HepG2 (cell line): ENCODE measurements at regions not wholly inside any gene's neighbourhood (a gene's known extent, or its start where the extent isn't known, plus 50 kb on each side); places are given as distances from the start of the nearest gene placed in this dataset.

Experiments used
- ATAC-seq: fragments of 200-7000 bp; cut with Tn5 transposase; 3 replicates; pipeline ENCODE4 v1.9.1; 2020; ENCODE audit warnings: mild to moderate bottlenecking, moderate library complexity
- BruUV-seq: library from RNA; stranded (reverse); fragments of 400-500 nt; replicated peaks from 2 replicates; lab custom pipeline; 2021; lab: Mats Ljungman, UMichigan
- CTCF ChIA-PET: fragments of 300-600 bp; formaldehyde crosslinking; extraction: SDS; loops from one replicate; lab custom pipeline; 2021; ENCODE audit warnings: low total read pairs, inconsistent platforms, low intra/inter-chr PET ratio; lab: Yijun Ruan, JAX
- POLR2A ChIA-PET: fragments of 350-600 bp; sonication (Branson Sonifier 250); formaldehyde crosslinking; loops from one replicate; lab custom pipeline; 2020; ENCODE audit warnings: antibody characterized with exemption, inconsistent platforms; lab: Yijun Ruan, JAX
- DNase-seq: peaks from one replicate; pipeline ENCODE4 v3.0.0-alpha.2; 2015; ENCODE audit warnings: low spot score
- FAIRE-seq: peaks from 3 replicates; lab custom pipeline; 2011; peaks lifted over from hg19 to GRCh38; lab: Jason Lieb, UNC
- H2AFZ ChIP-seq: one replicate; pipeline ENCODE4 v1.6.1; 2011; ENCODE audit warnings: low read length, inconsistent platforms
- H3K27ac ChIP-seq: fragments of 300-600 bp; 3 replicates; pipeline ENCODE4 v1.8.0; 2011; ENCODE audit warnings: mixed run types, mild to moderate bottlenecking, mixed read lengths, low read length, inconsistent platforms; ENCODE audit not compliant: insufficient read depth; ENCODE audit errors: extremely low read length
- H3K27me3 ChIP-seq, 2 experiments: fragments of 200-600 bp in 1 of 2; 2 replicates in 1 of 2; 3 replicates in 1 of 2; pipeline versions ENCODE4 v1.6.0 to v1.8.0; 2011; ENCODE audit warnings: low read length in 2 of 2, mild to moderate bottlenecking in 2 of 2, moderate library complexity in 2 of 2, inconsistent platforms in 1 of 2; ENCODE audit not compliant: insufficient read depth in 2 of 2, control insufficient read depth in 1 of 2
- H3K36me3 ChIP-seq, 2 experiments: fragments of 200-600 bp in 1 of 2; replicated peaks in 1 of 2; 2 replicates in 1 of 2; 3 replicates in 1 of 2; pipeline versions ENCODE4 v1.5.1 to v1.8.0; 2011; ENCODE audit warnings: low read length in 2 of 2, inconsistent platforms in 1 of 2; ENCODE audit not compliant: insufficient read depth in 2 of 2, control insufficient read depth in 1 of 2
- H3K4me1 ChIP-seq: 2 replicates; pipeline ENCODE4 v1.5.1; 2012; ENCODE audit warnings: low read length, inconsistent platforms; ENCODE audit not compliant: insufficient read depth
- H3K4me2 ChIP-seq: 2 replicates; pipeline ENCODE4 v1.6.0; 2011; ENCODE audit warnings: low read depth, low read length, inconsistent platforms
- H3K4me3 ChIP-seq, 3 experiments: fragments of 200-600 bp in 1 of 3; sonication (generic), shearing (Covaris generic) in 1 of 3; replicated peaks in 1 of 3; 2 replicates each; pipeline ENCODE4 v1.5.1; 2011 to 2016; ENCODE audit warnings: low read length in 3 of 3, inconsistent platforms in 2 of 3, low read depth in 2 of 3, mild to moderate bottlenecking in 2 of 3, control low read depth in 1 of 3, mixed read lengths in 1 of 3; ENCODE audit not compliant: insufficient read depth in 1 of 3
- H3K79me2 ChIP-seq: one replicate; pipeline ENCODE4 v1.6.1; 2011; ENCODE audit warnings: low read length, inconsistent platforms; ENCODE audit not compliant: insufficient read depth
- H3K9ac ChIP-seq: 2 replicates; pipeline ENCODE4 v1.6.0; 2011; ENCODE audit warnings: mild to moderate bottlenecking, low read depth, low read length, inconsistent platforms; ENCODE audit not compliant: insufficient read depth
- H3K9me3 ChIP-seq: 2 replicates; pipeline ENCODE4 v1.5.1; 2012; ENCODE audit warnings: mild to moderate bottlenecking, low read length
- H4K20me1 ChIP-seq: 2 replicates; pipeline ENCODE4 v1.6.0; 2011; ENCODE audit warnings: inconsistent platforms, mild to moderate bottlenecking, low read length, moderate library complexity; ENCODE audit not compliant: insufficient read depth
- DNMT1 ChIP-seq: sonication (generic); formaldehyde crosslinking; IDR thresholded peaks from 2 replicates; pipeline ENCODE4 v1.5.1; 2020; ENCODE audit warnings: mild to moderate bottlenecking, missing genetic modification reagents
- EHMT2 ChIP-seq: fragments of 200-600 bp; sonication (generic); IDR thresholded peaks from 2 replicates; pipeline ENCODE4 v1.7.0; 2017; ENCODE audit warnings: antibody characterized with exemption, low read depth, low read length, borderline replicate concordance
- FOXM1 ChIP-seq: sonication (generic); formaldehyde crosslinking; IDR thresholded peaks from 2 replicates; pipeline ENCODE4 v1.5.0; 2020; ENCODE audit warnings: missing genetic modification reagents
- HES4 ChIP-seq: sonication (generic); formaldehyde crosslinking; IDR thresholded peaks from 2 replicates; pipeline ENCODE4 v1.9.0; 2021; ENCODE audit warnings: mild to moderate bottlenecking, missing genetic modification reagents, borderline replicate concordance
- HOMEZ ChIP-seq: IDR thresholded peaks from 2 replicates; pipeline ENCODE4 v1.6.1; 2016; ENCODE audit warnings: low read depth
- KDM6A ChIP-seq: IDR thresholded peaks from 2 replicates; pipeline ENCODE4 v1.6.1; 2016; ENCODE audit warnings: low read depth
- NR3C1 ChIP-seq: sonication (generic); formaldehyde crosslinking; IDR thresholded peaks from 2 replicates; pipeline ENCODE4 v1.4.0; 2020; ENCODE audit warnings: missing genetic modification reagents
- RFX5 ChIP-seq: IDR thresholded peaks from 2 replicates; pipeline ENCODE4 v1.6.1; 2011; ENCODE audit warnings: low read depth, low read length, improper control_type of control experiment
- TFAP4 ChIP-seq: sonication (generic); IDR thresholded peaks from 2 replicates; pipeline ENCODE4 v1.6.1; 2016; ENCODE audit warnings: low read depth, borderline replicate concordance
- TMF1 ChIP-seq: sonication (generic); formaldehyde crosslinking; IDR thresholded peaks from 2 replicates; pipeline ENCODE4 v1.8.1; 2022; ENCODE audit warnings: low read depth, missing genetic modification reagents
- ZNF18 ChIP-seq: sonication (generic); formaldehyde crosslinking; IDR thresholded peaks from 2 replicates; pipeline ENCODE4 v1.8.0; 2022; ENCODE audit warnings: mild to moderate bottlenecking, missing genetic modification reagents; ENCODE audit not compliant: insufficient replicate concordance
- ZNF430 ChIP-seq: sonication (generic); formaldehyde crosslinking; IDR thresholded peaks from 2 replicates; pipeline ENCODE4 v1.9.0; 2021; ENCODE audit warnings: mild to moderate bottlenecking, missing genetic modification reagents
- ZNF564 ChIP-seq: sonication (generic); formaldehyde crosslinking; IDR thresholded peaks from 2 replicates; pipeline ENCODE4 v1.8.1; 2023; ENCODE audit warnings: mild to moderate bottlenecking, missing genetic modification reagents
- WGBS: methylation state at CpG from one replicate; pipeline ENCODE4 v1.1.6; 2017; ENCODE audit warnings: low lambda C conversion rate; 5-methylcytosine and 5-hydroxymethylcytosine counted together
- in situ Hi-C: cut with HindIII; loops from 2 replicates; pipeline ENCODE4 v1.10.0; 2017; ENCODE audit warnings: low pct_unique_long_range_greater_than_20kb; ENCODE audit not compliant: extremely low pct_ligation_motif_present
- intact Hi-C: fragments of 100-400 bp; cut with micrococcal nuclease; formaldehyde crosslinking; loops from one replicate; pipeline ENCODE4 v1.10.0; 2022; ENCODE audit not compliant: unreplicated experiment
- TF ChIP-seq, protein P1 (sequence below): sonication (generic); formaldehyde crosslinking; IDR thresholded peaks from 2 replicates; pipeline ENCODE4 v1.4.0; 2020; ENCODE audit warnings: mild to moderate bottlenecking, missing genetic modification reagents
- TF ChIP-seq, protein P2 (sequence below): IDR thresholded peaks from 2 replicates; pipeline ENCODE4 v1.6.1; 2016; ENCODE audit warnings: mild to moderate bottlenecking, missing biosample characterization, missing genetic modification reagents
- TF ChIP-seq, protein P3 (sequence below): fragments of 450-650 bp; IDR thresholded peaks from 2 replicates; pipeline ENCODE4 v1.6.1; 2017

DNA sequence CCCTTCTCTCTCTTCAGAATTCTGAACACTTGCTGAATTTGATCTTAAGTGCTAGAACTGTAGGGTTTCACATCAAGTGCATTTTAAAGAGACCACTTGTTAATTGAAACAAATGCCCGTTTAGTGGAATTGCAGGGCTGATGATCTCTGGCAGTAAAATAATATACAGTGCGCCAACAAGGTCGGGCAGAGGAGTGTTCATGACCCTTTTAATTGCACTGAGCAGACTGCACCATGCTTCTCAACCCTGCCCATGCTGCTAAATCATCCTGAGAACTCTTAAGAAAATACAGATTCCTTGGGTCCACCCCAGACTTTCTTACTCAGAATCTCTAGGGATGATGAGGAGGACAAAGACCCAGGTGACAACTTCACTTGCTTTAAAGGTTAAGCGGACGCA is 73.5 kb downstream of the SC5D start (continued):
- TF ChIP-seq, protein P1, sequence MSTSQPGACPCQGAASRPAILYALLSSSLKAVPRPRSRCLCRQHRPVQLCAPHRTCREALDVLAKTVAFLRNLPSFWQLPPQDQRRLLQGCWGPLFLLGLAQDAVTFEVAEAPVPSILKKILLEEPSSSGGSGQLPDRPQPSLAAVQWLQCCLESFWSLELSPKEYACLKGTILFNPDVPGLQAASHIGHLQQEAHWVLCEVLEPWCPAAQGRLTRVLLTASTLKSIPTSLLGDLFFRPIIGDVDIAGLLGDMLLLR (CRISPR knock-in tag): no peak
- no peak for TF ChIP-seq ZNF430
- no peak for TF ChIP-seq HES4 (CRISPR knock-in tag)
- TF ChIP-seq, protein P2, sequence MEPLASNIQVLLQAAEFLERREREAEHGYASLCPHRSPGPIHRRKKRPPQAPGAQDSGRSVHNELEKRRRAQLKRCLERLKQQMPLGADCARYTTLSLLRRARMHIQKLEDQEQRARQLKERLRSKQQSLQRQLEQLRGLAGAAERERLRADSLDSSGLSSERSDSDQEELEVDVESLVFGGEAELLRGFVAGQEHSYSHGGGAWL (CRISPR knock-in tag): no peak
- TF ChIP-seq, all 625 proteins: peak for 0

DNA sequence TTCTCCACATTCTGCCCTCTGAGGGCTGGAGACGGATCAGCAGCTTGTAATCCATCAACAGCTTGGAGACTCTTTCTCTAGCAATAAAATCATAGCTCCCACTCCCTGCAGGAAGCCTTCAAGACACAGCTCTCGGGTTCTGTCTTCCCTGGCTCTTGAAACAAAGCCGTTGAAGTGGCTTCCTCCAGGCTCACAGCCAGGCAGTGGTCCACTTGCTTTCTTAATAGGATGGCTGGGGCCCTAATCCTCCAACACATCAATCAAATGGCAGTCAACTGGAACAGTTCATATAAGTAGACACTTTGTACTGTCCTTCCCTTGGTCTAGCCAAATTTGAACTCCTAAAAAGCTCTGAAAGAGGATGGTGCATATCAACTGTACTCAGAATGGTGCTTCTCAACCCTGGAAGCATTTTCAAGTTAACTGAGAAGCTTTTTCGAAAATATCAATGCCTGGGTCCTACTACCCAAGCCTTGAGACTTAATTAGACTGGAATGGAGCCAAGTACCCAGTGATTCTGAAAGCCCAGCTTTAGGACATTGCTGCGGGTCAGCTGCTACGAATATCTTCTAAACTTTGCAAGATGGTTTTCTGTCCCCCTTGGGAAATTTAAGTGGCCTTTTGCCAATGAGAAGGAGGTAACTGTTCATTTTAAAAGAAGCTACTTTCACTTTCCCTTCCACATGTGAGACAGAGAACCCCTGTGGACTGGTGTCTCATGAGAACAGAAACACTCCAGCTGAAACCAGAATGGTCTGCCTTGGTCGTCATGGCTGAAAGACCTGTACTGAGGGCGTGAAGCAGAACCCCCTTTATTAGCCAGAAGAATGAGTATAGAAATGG is 74.7 kb downstream of the SC5D start:
- no peak for TF ChIP-seq FOXM1
- no peak for TF ChIP-seq NR3C1 (CRISPR knock-in tag)
- no peak for TF ChIP-seq TMF1 (CRISPR knock-in tag)
- TF ChIP-seq RFX5: no peak
- no peak for TF ChIP-seq ZNF18
- TF ChIP-seq, protein P3, sequence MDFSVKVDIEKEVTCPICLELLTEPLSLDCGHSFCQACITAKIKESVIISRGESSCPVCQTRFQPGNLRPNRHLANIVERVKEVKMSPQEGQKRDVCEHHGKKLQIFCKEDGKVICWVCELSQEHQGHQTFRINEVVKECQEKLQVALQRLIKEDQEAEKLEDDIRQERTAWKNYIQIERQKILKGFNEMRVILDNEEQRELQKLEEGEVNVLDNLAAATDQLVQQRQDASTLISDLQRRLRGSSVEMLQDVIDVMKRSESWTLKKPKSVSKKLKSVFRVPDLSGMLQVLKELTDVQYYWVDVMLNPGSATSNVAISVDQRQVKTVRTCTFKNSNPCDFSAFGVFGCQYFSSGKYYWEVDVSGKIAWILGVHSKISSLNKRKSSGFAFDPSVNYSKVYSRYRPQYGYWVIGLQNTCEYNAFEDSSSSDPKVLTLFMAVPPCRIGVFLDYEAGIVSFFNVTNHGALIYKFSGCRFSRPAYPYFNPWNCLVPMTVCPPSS: no peak
- TF ChIP-seq KDM6A (CRISPR knock-in tag): no peak
- no peak for TF ChIP-seq ZNF564 (CRISPR knock-in tag)
- TF ChIP-seq TFAP4: no peak
- no peak for TF ChIP-seq DNMT1 (CRISPR knock-in tag)
- TF ChIP-seq EHMT2: no peak
- no peak for TF ChIP-seq HOMEZ
- Histone ChIP-seq H3K4me1 (no peaks in the 10 kb centered on the region), H3K36me3 (no peaks in the 10 kb centered on the region), H4K20me1 (no peaks in the 10 kb centered on the region), H2AFZ (no peak overlapping the region), H3K4me3 (no peak overlapping the region), H3K4me2 (no peak overlapping the region), H3K9me3 (no peaks in the 10 kb centered on the region), H3K27ac (no peak overlapping the region), H3K9ac (no peak overlapping the region), H3K27me3 (peaks cover 0 to 26% of the 10 kb centered on the region in 2 experiments; a peak in 4 of 5 replicates), H3K79me2 (no peaks in the 10 kb centered on the region)
- CTCF ChIA-PET: no interaction called here
- BruUV-seq: no TSS peak
- in situ Hi-C loops (no loop called here), intact Hi-C loops (no loop called here)
- DNase-seq (no peak), FAIRE-seq (no peak), ATAC-seq (no peak)
- POLR2A ChIA-PET: no interaction called here
- WGBS: 8% methylated on average over 8 of the region's 8 CpGs
